Suprapubic skin (tissue), 4 donors: ENCODE measurements at regions not wholly inside any gene's neighbourhood (a gene's known extent, or its start where the extent isn't known, plus 50 kb on each side); places are given as distances from the start of the nearest gene placed in this dataset.

Experiments
- EP300 ChIP-seq: sonication (generic); formaldehyde crosslinking; IDR thresholded peaks from one replicate; pipeline ENCODE4 v1.6.1; 2017; ENCODE audit warnings: antibody characterized with exemption
- POLR2A ChIP-seq, 2 donors: fragments of 450-650 bp; IDR thresholded peaks; one replicate each; pipeline ENCODE4 v1.6.1; 2017; ENCODE audit warnings: antibody characterized with exemption in 2 of 2, mild to moderate bottlenecking in 2 of 2, moderate library complexity in 2 of 2
- POLR2AphosphoS5 ChIP-seq, 3 donors: sonication (generic); formaldehyde crosslinking; IDR thresholded peaks; one replicate each; pipeline ENCODE4 v1.6.1; 2017; ENCODE audit warnings: antibody characterized with exemption in 3 of 3
- TF ChIP-seq, protein P1 (sequence below), 2 donors: fragments of 200-600 bp in 1 of 2; fragments of 450-650 bp in 1 of 2; sonication (generic) in 1 of 2; IDR thresholded peaks; one replicate each; pipeline ENCODE4 v1.5.1; 2016 to 2019; ENCODE audit warnings: antibody characterized with exemption in 2 of 2, mild to moderate bottlenecking in 1 of 2, moderate library complexity in 1 of 2

DNA sequence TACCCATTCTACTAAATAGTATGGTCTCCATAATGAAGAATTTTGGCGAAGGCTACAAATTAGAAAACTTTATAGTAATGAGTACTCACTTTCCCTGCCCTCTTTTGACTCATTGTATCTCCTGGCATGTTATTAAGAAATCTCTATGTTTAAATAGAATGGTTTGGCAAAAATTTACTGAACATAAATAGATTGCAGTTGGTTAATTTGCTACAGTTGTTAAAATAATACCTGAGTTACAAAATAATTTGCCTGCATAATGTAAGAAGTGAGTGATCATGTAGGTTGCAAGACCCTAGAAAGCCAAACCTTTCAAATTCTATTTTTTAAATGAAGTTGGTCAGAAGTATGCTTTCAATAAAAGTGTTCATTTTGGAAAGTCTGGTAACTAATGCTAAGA is 176.8 kb upstream of the AHR start:
- TF ChIP-seq, protein P1, sequence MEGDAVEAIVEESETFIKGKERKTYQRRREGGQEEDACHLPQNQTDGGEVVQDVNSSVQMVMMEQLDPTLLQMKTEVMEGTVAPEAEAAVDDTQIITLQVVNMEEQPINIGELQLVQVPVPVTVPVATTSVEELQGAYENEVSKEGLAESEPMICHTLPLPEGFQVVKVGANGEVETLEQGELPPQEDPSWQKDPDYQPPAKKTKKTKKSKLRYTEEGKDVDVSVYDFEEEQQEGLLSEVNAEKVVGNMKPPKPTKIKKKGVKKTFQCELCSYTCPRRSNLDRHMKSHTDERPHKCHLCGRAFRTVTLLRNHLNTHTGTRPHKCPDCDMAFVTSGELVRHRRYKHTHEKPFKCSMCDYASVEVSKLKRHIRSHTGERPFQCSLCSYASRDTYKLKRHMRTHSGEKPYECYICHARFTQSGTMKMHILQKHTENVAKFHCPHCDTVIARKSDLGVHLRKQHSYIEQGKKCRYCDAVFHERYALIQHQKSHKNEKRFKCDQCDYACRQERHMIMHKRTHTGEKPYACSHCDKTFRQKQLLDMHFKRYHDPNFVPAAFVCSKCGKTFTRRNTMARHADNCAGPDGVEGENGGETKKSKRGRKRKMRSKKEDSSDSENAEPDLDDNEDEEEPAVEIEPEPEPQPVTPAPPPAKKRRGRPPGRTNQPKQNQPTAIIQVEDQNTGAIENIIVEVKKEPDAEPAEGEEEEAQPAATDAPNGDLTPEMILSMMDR (IDR thresholded peaks at IDR 0.05), result no peak
- TF ChIP-seq POLR2A (IDR thresholded peaks at IDR 0.05) (no peak), EP300 (no peak), POLR2AphosphoS5 (IDR thresholded peaks at IDR 0.05) (no peak)
